ENCODE measurements at regions not wholly inside any gene's neighbourhood (a gene's known extent, or its start where the extent isn't known, plus 50 kb on each side); places are given as distances from the start of the nearest gene placed in this dataset.

DNA sequence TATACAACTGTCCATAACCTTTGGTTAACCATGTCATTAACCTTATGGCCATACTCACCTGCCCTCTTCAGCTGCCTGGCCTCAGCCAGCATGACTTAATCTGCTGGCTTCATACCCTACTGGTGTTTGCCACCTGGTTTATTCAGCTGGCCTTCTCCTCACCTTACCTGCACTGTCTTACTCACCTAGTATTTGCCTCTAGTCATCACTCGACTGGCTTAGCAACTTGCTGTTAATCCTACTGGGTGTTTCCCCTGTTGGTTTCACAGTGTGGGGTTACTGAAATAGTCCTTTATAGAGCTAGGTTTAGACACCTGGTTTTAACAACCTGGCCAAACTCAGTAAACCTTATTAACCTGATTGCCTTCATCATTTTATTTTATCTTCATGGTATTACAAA is 96.4 kb downstream of the IL12A start:
- peaks cover 0 to 13% (median 8%) of the 10 kb centered on the region in 4 donors for H3K4me1 ChIP-seq (ENCODE audit: control insufficient read depth in 4 of 4, insufficient read depth in 4 of 4, low read length in 3 of 4)
- no peak overlapping the region for H3K4me3 ChIP-seq (ENCODE audit: low read depth in 1 of 3, low read length in 3 of 3)
- TF ChIP-seq FOXA2 (IDR thresholded peaks at IDR 0.05) (no peak), NR2F2 (IDR thresholded peaks at IDR 0.05) (no peak), TAF1 (conservative IDR thresholded peaks at IDR 0.05) (no peak)
- H3K36me3 ChIP-seq (ENCODE audit: control insufficient read depth in 4 of 4, insufficient read depth in 3 of 4, low read depth in 1 of 4, low read length in 3 of 4) = no peaks in the 10 kb centered on the region
- no peak overlapping the region for H3K27ac ChIP-seq (ENCODE audit: low read depth in 1 of 2, low read length in 2 of 2)
- no peaks in the 10 kb centered on the region for H3K27me3 ChIP-seq (ENCODE audit: control insufficient read depth in 4 of 4, insufficient read depth in 4 of 4, low read length in 3 of 4)
- no peaks in the 10 kb centered on the region for H3K9me3 ChIP-seq (ENCODE audit: control insufficient read depth in 4 of 4, low read length in 3 of 4)
- H3K9ac ChIP-seq (ENCODE audit: low read depth in 1 of 2, low read length in 2 of 2) = no peak overlapping the region
- WGBS = 93% methylated on average over 1 of the region's 1 CpG
- DNase-seq (ENCODE audit: low spot score) = no peak

GRCh38 chr3:160088492-160089137 is 100.0 kb downstream of the IL12A start:
- no peaks in the 10 kb centered on the region for H3K36me3 ChIP-seq (ENCODE audit: control insufficient read depth in 4 of 4, insufficient read depth in 3 of 4, low read depth in 1 of 4, low read length in 3 of 4)
- H3K4me1 ChIP-seq (ENCODE audit: control insufficient read depth in 4 of 4, insufficient read depth in 4 of 4, low read length in 3 of 4) = peaks cover 0 to 10% (median 8%) of the 10 kb centered on the region in 4 donors
- H3K27me3 ChIP-seq (ENCODE audit: control insufficient read depth in 4 of 4, insufficient read depth in 4 of 4, low read length in 3 of 4) = no peaks in the 10 kb centered on the region
- 71% methylated on average over 3 of the region's 3 CpGs for WGBS
- no peaks in the 10 kb centered on the region for H3K9me3 ChIP-seq (ENCODE audit: control insufficient read depth in 4 of 4, low read length in 3 of 4)
- H3K9ac ChIP-seq (ENCODE audit: low read depth in 1 of 2, low read length in 2 of 2) = no peak overlapping the region
- DNase-seq (ENCODE audit: low spot score) = no peak
- H3K27ac ChIP-seq (ENCODE audit: low read depth in 1 of 2, low read length in 2 of 2) = no peak overlapping the region
- TF ChIP-seq TAF1 (conservative IDR thresholded peaks at IDR 0.05) (no peak), ZBTB33 (IDR thresholded peaks at IDR 0.05) (no peak), MAX (IDR thresholded peaks at IDR 0.05) (peak; percentile 54), FOXA2 (IDR thresholded peaks at IDR 0.05) (peak; percentile 36), NR2F2 (IDR thresholded peaks at IDR 0.05) (peak; percentile 87), YY1 (IDR thresholded peaks at IDR 0.05) (peak; percentile 38), RXRA (IDR thresholded peaks at IDR 0.05) (peak; percentile 89 to 94), CTCF (IDR thresholded peaks at IDR 0.05; ENCODE audit: low read depth, low read length, missing input control) (no peak), JUND (IDR thresholded peaks at IDR 0.05) (no peak), HNF4G (IDR thresholded peaks at IDR 0.05) (no peak), EGR1 (IDR thresholded peaks at IDR 0.05; ENCODE audit: low read depth in 2 of 2) (no peak), SP1 (IDR thresholded peaks at IDR 0.05) (peak; percentile 66), ATF3 (IDR thresholded peaks at IDR 0.05) (no peak), HNF4A (conservative IDR thresholded peaks at IDR 0.05) (peak; percentile 76 to 84), FOXA1 (IDR thresholded peaks at IDR 0.05) (no peak), GABPA (IDR thresholded peaks at IDR 0.05 in 1 of 2, conservative IDR thresholded peaks at IDR 0.05 in 1 of 2) (no peak), RAD21 (IDR thresholded peaks at IDR 0.05) (no peak), REST (IDR thresholded peaks at IDR 0.05) (no peak)
- no peak overlapping the region for H3K4me3 ChIP-seq (ENCODE audit: low read depth in 1 of 3, low read length in 3 of 3)

Data from liver (tissue), 8 donors.